Vagina (tissue), 2 donors: ENCODE measurements at regions not wholly inside any gene's neighbourhood (a gene's known extent, or its start where the extent isn't known, plus 50 kb on each side); places are given as distances from the start of the nearest gene placed in this dataset.

ENCODE experiments used
- POLR2AphosphoS5 ChIP-seq, 2 donors: sonication (generic); formaldehyde crosslinking; IDR thresholded peaks; one replicate each; pipeline ENCODE4 v1.9.0; 2017; ENCODE audit warnings: antibody characterized with exemption in 2 of 2, mild to moderate bottlenecking in 2 of 2, low read depth in 1 of 2; ENCODE audit not compliant: insufficient read depth in 1 of 2
- TF ChIP-seq, protein P1 (sequence below), 3 experiments: fragments of 450-650 bp in 2 of 3; fragments of 200-600 bp in 1 of 3; sonication (generic) in 1 of 3; IDR thresholded peaks; one replicate each; pipeline ENCODE4 v1.5.1; 2017 to 2019; ENCODE audit warnings: antibody characterized with exemption in 3 of 3, mild to moderate bottlenecking in 2 of 3, moderate library complexity in 2 of 3

GRCh38 chrX:107508925-107509324 is 59.5 kb downstream of the FRMPD3 start:
- no peak for TF ChIP-seq POLR2AphosphoS5 (IDR thresholded peaks at IDR 0.05; ENCODE audit: insufficient read depth in 1 of 2, low read depth in 1 of 2)
- TF ChIP-seq, protein P1, sequence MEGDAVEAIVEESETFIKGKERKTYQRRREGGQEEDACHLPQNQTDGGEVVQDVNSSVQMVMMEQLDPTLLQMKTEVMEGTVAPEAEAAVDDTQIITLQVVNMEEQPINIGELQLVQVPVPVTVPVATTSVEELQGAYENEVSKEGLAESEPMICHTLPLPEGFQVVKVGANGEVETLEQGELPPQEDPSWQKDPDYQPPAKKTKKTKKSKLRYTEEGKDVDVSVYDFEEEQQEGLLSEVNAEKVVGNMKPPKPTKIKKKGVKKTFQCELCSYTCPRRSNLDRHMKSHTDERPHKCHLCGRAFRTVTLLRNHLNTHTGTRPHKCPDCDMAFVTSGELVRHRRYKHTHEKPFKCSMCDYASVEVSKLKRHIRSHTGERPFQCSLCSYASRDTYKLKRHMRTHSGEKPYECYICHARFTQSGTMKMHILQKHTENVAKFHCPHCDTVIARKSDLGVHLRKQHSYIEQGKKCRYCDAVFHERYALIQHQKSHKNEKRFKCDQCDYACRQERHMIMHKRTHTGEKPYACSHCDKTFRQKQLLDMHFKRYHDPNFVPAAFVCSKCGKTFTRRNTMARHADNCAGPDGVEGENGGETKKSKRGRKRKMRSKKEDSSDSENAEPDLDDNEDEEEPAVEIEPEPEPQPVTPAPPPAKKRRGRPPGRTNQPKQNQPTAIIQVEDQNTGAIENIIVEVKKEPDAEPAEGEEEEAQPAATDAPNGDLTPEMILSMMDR (IDR thresholded peaks at IDR 0.05): no peak
